ENCODE measurements at regions not wholly inside any gene's neighbourhood (a gene's known extent, or its start where the extent isn't known, plus 50 kb on each side); places are given as distances from the start of the nearest gene placed in this dataset.

DNA sequence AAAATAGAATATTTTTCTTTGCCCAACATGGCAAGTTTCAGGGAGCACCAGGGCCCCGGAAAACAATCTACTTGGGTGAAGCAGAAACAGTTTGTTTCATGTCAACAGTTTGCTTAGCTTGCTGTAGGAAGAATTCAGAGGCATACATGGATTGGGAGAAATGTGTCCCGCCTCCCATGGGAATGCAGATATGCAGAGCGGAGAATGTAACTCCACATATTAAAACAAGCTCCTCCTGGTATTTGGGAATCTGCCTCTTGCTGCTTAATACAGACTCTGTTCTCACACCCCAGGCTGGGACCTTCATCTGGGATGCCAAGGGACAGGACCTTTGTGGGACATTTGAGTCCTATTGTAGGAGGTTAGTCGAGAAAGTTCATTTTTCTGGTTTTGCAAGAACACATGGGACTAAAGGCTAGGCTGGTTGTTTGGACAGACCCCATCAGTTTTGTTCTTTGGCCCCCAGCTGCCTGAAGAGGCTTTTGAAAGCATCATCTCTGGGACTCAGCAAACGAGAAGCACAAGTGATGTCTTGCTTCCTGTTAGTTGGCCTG is 220.5 kb upstream of the ADRA1B start:
- Histone ChIP-seq H3K4me1 (ENCODE audit: insufficient read depth, low read length) (no peaks in the 10 kb centered on the region), H3K9me3 (ENCODE audit: insufficient read depth, low read depth, low read length) (no peaks in the 10 kb centered on the region), H3K27me3 (ENCODE audit: insufficient read depth, low read length) (no peaks in the 10 kb centered on the region), H3K9ac (ENCODE audit: low read depth, low read length) (no peak overlapping the region), H3K36me3 (ENCODE audit: insufficient read depth, low read depth, low read length) (no peaks in the 10 kb centered on the region), H3K4me3 (ENCODE audit: low read length) (no peak overlapping the region), H3K27ac (ENCODE audit: low read length) (no peak overlapping the region)

DNA sequence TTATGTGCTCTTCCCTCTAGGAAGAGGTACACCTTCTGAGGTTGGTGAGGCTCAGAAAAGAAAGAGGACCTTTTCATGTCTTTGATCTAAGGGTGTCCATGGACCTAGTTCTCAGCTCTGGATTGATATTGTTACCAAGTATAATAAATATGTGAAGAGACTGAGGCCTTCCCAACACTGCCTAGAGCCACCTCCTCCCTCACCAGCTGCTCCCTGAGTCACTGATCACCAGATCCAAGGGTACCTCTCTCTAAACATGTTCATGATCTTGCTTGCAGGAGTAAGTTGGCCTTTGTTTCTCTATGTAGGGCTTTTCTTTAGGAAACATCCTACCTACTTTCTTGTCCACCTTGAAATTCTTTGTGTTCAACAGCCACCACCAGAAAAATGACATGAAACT is 218.8 kb upstream of the ADRA1B start:
- Histone ChIP-seq H3K27me3 (ENCODE audit: insufficient read depth, low read length) (no peaks in the 10 kb centered on the region), H3K27ac (ENCODE audit: low read length) (no peak overlapping the region), H3K4me1 (ENCODE audit: insufficient read depth, low read length) (no peaks in the 10 kb centered on the region), H3K36me3 (ENCODE audit: insufficient read depth, low read depth, low read length) (no peaks in the 10 kb centered on the region), H3K9me3 (ENCODE audit: insufficient read depth, low read depth, low read length) (no peaks in the 10 kb centered on the region), H3K4me3 (ENCODE audit: low read length) (no peak overlapping the region), H3K9ac (ENCODE audit: low read depth, low read length) (no peak overlapping the region)

DNA sequence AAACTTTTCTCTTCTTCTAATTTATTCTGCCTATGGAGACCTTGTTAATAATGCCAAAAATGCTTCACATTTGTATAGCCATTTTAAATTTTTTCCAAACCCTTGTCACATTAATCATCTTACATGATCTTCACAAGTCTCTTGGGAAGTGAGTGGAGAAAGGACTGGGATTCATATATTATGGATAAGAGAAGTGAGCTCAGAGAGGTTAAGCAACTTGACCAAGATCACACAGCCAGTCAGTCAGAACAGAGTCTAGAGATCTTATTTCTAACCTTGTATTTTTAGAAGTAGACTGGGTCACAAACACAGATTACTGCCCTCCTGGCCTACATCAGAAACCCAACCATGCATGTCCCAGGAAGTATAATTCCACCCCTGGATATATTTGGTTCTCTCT is 218.0 kb upstream of the ADRA1B start:
- no peaks in the 10 kb centered on the region for H3K27me3 ChIP-seq (ENCODE audit: insufficient read depth, low read length)
- H3K36me3 ChIP-seq (ENCODE audit: insufficient read depth, low read depth, low read length) = no peaks in the 10 kb centered on the region
- no peak overlapping the region for H3K9ac ChIP-seq (ENCODE audit: low read depth, low read length)
- H3K9me3 ChIP-seq (ENCODE audit: insufficient read depth, low read depth, low read length) = no peaks in the 10 kb centered on the region
- no peak overlapping the region for H3K27ac ChIP-seq (ENCODE audit: low read length)
- H3K4me1 ChIP-seq (ENCODE audit: insufficient read depth, low read length) = no peaks in the 10 kb centered on the region
- H3K4me3 ChIP-seq (ENCODE audit: low read length) = no peak overlapping the region

DNA sequence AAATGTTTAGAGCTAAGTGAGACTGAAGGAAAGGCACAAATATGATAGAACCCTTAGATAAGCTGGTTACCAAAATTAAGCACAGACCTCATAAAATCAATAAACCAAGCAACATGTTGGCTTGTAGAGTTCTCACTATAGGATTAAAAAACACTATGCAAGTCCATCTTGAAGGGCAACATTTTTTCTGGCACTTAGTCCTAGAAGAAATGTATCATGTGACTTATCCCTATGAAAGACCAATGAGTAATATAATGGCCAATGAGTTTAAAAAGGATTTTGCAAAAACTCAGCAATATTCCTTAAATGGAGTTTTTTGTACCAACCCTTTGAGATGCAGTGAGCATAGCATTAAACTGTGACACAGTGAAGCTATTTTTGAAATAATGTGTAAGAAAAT is 216.3 kb upstream of the ADRA1B start:
- H3K4me3 ChIP-seq (ENCODE audit: low read length) = no peak overlapping the region
- H3K9me3 ChIP-seq (ENCODE audit: insufficient read depth, low read depth, low read length) = no peaks in the 10 kb centered on the region
- no peak overlapping the region for H3K27ac ChIP-seq (ENCODE audit: low read length)
- no peak overlapping the region for H3K9ac ChIP-seq (ENCODE audit: low read depth, low read length)
- no peaks in the 10 kb centered on the region for H3K4me1 ChIP-seq (ENCODE audit: insufficient read depth, low read length)
- no peaks in the 10 kb centered on the region for H3K36me3 ChIP-seq (ENCODE audit: insufficient read depth, low read depth, low read length)
- no peaks in the 10 kb centered on the region for H3K27me3 ChIP-seq (ENCODE audit: insufficient read depth, low read length)

DNA sequence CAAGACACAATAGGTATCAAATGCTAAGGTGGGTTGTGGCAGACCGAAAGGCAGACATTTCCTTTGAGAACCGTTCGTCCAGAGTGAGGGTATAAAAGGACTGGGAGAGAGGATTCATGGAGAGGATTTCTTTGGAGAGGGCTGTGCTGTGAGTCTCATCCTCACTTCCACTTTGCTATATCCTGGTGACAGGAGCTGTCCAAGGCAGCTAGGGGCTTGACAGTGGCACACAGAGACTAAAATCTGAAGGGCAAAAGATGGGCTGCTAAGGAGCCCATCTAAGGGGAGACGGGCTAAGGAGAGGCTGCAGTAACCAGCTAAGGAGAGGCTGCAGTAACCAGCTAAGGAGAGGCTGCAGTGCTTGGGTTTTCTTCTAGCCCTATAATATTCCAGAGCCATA is 214.0 kb upstream of the ADRA1B start:
- H3K36me3 ChIP-seq (ENCODE audit: insufficient read depth, low read depth, low read length) = no peaks in the 10 kb centered on the region
- no peak overlapping the region for H3K27ac ChIP-seq (ENCODE audit: low read length)
- H3K4me1 ChIP-seq (ENCODE audit: insufficient read depth, low read length) = no peaks in the 10 kb centered on the region
- H3K9me3 ChIP-seq (ENCODE audit: insufficient read depth, low read depth, low read length) = peaks cover 3% of the 10 kb centered on the region; the same call in 1 of the 2 replicates
- H3K9ac ChIP-seq (ENCODE audit: low read depth, low read length) = no peak overlapping the region
- no peak overlapping the region for H3K4me3 ChIP-seq (ENCODE audit: low read length)
- no peaks in the 10 kb centered on the region for H3K27me3 ChIP-seq (ENCODE audit: insufficient read depth, low read length)

DNA sequence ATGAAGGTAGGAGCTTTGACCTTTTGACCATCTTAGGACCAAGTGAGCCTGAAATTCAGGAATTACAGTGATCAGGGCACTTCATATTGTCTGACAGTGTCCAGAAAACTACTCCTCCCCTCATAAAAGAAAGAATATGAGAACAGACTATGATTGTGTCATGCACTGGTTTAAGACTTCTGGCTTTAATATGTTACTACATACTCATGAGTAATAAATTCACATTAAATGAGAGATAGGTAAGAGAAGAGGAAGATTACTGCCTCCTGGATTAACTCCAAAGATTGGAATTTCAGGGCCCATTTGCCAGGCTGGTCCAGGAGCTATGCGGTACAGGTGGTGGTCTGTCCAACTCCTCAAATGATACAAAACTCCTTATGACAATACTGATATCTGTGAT is 213.5 kb upstream of the ADRA1B start:
- Histone ChIP-seq H3K27me3 (ENCODE audit: insufficient read depth, low read length) (no peaks in the 10 kb centered on the region), H3K36me3 (ENCODE audit: insufficient read depth, low read depth, low read length) (no peaks in the 10 kb centered on the region), H3K9me3 (ENCODE audit: insufficient read depth, low read depth, low read length) (peaks cover 8% of the 10 kb centered on the region), H3K9ac (ENCODE audit: low read depth, low read length) (no peak overlapping the region), H3K4me3 (ENCODE audit: low read length) (no peak overlapping the region), H3K27ac (ENCODE audit: low read length) (no peak overlapping the region), H3K4me1 (ENCODE audit: insufficient read depth, low read length) (no peaks in the 10 kb centered on the region)

DNA sequence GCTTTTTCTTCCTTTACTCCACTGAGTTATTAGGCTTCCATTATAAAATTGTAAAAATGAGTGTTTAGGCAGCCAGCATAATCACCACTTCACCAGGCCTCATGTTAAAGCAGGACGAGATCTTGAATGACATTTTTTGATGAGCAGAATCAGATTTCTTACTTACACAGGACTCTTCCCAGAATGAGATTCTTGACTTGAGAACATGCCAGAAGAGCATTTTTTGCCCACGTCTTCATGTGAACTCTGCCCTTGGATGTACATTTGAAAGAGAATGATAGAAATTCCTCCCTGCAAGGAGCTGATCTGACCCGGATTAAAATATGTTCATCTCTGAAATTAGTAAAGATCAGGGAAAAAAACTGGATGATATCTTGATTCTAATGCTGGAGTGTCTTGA is 212.1 kb upstream of the ADRA1B start:
- Histone ChIP-seq H3K4me3 (ENCODE audit: low read length) (no peak overlapping the region), H3K27me3 (ENCODE audit: insufficient read depth, low read length) (no peaks in the 10 kb centered on the region), H3K9ac (ENCODE audit: low read depth, low read length) (no peak overlapping the region), H3K27ac (ENCODE audit: low read length) (no peak overlapping the region), H3K36me3 (ENCODE audit: insufficient read depth, low read depth, low read length) (no peaks in the 10 kb centered on the region), H3K4me1 (ENCODE audit: insufficient read depth, low read length) (no peaks in the 10 kb centered on the region), H3K9me3 (ENCODE audit: insufficient read depth, low read depth, low read length) (peaks cover 17% of the 10 kb centered on the region)

DNA sequence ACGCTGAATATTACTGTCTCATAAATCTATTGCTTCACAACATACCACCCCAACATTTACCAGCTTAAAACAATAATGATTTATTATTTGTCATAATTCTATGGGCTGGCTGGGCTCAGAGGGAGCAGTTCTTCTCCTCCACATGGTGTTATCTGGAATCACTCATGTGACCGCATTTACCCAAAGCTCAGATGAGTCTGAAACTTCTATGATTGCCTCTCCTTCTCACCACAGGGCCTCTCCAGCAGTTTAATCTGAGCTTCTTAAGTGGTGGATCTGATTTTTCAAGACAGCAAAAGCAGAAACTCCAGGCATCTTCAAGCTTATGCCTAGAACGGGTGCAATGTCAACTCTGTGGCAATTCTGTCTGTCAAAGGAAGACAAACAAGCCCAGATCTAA is 210.3 kb upstream of the ADRA1B start:
- no peaks in the 10 kb centered on the region for H3K4me1 ChIP-seq (ENCODE audit: insufficient read depth, low read length)
- no peaks in the 10 kb centered on the region for H3K27me3 ChIP-seq (ENCODE audit: insufficient read depth, low read length)
- H3K9ac ChIP-seq (ENCODE audit: low read depth, low read length) = no peak overlapping the region
- no peak overlapping the region for H3K4me3 ChIP-seq (ENCODE audit: low read length)
- no peak overlapping the region for H3K27ac ChIP-seq (ENCODE audit: low read length)
- H3K36me3 ChIP-seq (ENCODE audit: insufficient read depth, low read depth, low read length) = no peaks in the 10 kb centered on the region
- H3K9me3 ChIP-seq (ENCODE audit: insufficient read depth, low read depth, low read length) = peaks cover 18% of the 10 kb centered on the region

DNA sequence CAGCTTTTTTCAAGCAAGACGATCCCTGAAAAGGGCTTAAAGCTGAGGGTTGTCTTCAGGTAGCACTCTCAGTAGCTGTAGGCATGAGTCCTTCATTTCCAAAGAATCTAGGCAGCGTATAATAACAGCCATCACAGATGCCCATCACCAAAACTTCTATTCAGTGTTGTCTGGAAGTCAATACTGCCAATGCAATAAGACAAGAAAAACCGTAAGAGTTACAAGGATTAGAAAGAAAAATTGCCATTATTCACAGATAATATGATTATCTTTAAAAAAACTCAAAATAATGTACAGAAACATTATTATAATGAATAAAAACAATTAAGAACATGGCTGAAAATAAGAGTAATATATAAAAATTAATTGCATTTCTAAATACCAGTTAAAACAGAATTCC is 208.2 kb upstream of the ADRA1B start:
- no peaks in the 10 kb centered on the region for H3K27me3 ChIP-seq (ENCODE audit: insufficient read depth, low read length)
- no peaks in the 10 kb centered on the region for H3K36me3 ChIP-seq (ENCODE audit: insufficient read depth, low read depth, low read length)
- H3K27ac ChIP-seq (ENCODE audit: low read length) = no peak overlapping the region
- peaks cover 18% of the 10 kb centered on the region for H3K9me3 ChIP-seq (ENCODE audit: insufficient read depth, low read depth, low read length)
- no peaks in the 10 kb centered on the region for H3K4me1 ChIP-seq (ENCODE audit: insufficient read depth, low read length)
- H3K4me3 ChIP-seq (ENCODE audit: low read length) = no peak overlapping the region
- no peak overlapping the region for H3K9ac ChIP-seq (ENCODE audit: low read depth, low read length)

DNA sequence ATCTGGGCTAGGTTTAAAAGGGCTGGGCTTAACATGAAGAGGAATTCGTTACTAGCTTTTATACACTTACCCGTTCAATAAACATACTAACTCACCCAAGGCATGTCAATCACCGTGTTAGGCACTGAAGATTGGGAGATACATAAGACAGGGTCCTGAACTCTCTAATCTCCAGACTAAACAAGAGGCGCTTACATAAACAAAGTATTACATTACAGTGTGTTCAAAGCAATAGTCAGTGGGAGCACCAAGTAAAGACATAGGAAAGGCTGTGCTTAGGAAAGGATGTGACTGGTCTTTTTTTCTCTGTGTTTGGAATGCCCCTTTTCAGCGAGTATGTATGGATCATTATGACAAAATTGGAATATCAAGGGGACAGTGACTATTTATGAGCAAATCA is 203.6 kb upstream of the ADRA1B start:
- no peaks in the 10 kb centered on the region for H3K36me3 ChIP-seq (ENCODE audit: insufficient read depth, low read depth, low read length)
- H3K27me3 ChIP-seq (ENCODE audit: insufficient read depth, low read length) = no peaks in the 10 kb centered on the region
- no peak overlapping the region for H3K4me3 ChIP-seq (ENCODE audit: low read length)
- H3K9me3 ChIP-seq (ENCODE audit: insufficient read depth, low read depth, low read length) = peaks cover 12% of the 10 kb centered on the region
- no peak overlapping the region for H3K27ac ChIP-seq (ENCODE audit: low read length)
- H3K9ac ChIP-seq (ENCODE audit: low read depth, low read length) = no peak overlapping the region
- no peaks in the 10 kb centered on the region for H3K4me1 ChIP-seq (ENCODE audit: insufficient read depth, low read length)

DNA sequence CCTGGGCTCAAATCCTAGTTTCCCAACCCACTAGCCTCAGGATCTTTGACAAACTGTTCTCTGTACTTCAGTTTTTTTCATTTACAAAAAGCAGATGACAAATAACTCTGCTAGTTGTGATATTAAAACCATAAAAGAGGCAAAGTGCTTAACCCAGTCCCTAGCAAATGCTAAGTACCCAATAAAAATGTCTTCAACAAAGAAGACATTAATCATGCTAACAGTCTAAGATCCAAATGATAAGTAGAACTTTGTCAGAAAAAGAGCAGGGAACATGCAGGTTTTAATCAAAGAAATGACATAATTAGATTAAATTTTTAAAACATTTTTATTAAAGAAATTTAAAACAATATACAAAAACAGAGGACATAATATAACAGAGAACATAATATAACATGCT is 203.0 kb upstream of the ADRA1B start:
- no peak overlapping the region for H3K4me3 ChIP-seq (ENCODE audit: low read length)
- H3K9me3 ChIP-seq (ENCODE audit: insufficient read depth, low read depth, low read length) = peaks cover 6% of the 10 kb centered on the region; the same call in 1 of the 2 replicates
- no peaks in the 10 kb centered on the region for H3K36me3 ChIP-seq (ENCODE audit: insufficient read depth, low read depth, low read length)
- H3K4me1 ChIP-seq (ENCODE audit: insufficient read depth, low read length) = no peaks in the 10 kb centered on the region
- no peaks in the 10 kb centered on the region for H3K27me3 ChIP-seq (ENCODE audit: insufficient read depth, low read length)
- no peak overlapping the region for H3K27ac ChIP-seq (ENCODE audit: low read length)
- no peak overlapping the region for H3K9ac ChIP-seq (ENCODE audit: low read depth, low read length)

DNA sequence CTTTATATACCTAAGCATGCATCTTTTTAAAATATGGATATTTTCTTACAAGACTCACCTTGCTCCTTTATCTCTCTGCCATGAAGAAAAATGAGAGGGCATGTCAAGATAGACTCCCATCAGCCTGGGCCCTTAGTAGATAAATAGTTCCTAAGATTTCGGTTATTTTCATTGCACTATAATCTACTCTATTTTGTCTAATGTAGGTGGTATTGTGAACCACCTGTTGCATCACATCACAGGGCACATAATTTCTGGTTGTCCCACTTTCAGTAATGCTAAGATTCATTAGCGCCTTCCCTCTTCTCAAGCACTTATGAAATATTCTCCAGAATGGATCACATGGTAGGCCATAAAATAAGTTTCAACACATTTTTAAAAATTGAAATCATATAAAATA is 202.5 kb upstream of the ADRA1B start:
- H3K27ac ChIP-seq (ENCODE audit: low read length) = no peak overlapping the region
- H3K27me3 ChIP-seq (ENCODE audit: insufficient read depth, low read length) = no peaks in the 10 kb centered on the region
- no peaks in the 10 kb centered on the region for H3K4me1 ChIP-seq (ENCODE audit: insufficient read depth, low read length)
- H3K9me3 ChIP-seq (ENCODE audit: insufficient read depth, low read depth, low read length) = peaks cover 4% of the 10 kb centered on the region; the same call in 1 of the 2 replicates
- H3K9ac ChIP-seq (ENCODE audit: low read depth, low read length) = no peak overlapping the region
- H3K36me3 ChIP-seq (ENCODE audit: insufficient read depth, low read depth, low read length) = no peaks in the 10 kb centered on the region
- H3K4me3 ChIP-seq (ENCODE audit: low read length) = no peak overlapping the region

DNA sequence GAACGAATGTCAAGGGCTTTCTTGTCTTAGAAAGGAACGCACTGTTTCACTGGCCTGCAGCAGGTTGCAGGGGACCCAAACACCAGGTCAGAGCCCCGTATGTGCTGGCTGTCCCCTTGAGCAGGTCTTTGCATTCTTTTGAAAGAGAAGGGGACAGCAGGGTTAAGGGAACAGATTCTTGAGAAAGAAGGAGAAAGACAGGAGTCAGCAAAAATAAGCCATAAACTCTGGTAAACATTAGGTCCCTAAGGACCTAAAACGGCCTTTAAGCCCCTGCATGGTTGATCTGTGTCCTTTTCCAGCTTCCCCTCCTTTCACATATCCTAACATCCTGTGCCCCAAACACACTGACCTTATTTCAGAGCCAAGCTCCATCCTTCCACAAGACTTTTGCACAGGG is 190.8 kb upstream of the ADRA1B start:
- Histone ChIP-seq H3K4me1 (ENCODE audit: insufficient read depth, low read length) (no peaks in the 10 kb centered on the region), H3K36me3 (ENCODE audit: insufficient read depth, low read depth, low read length) (no peaks in the 10 kb centered on the region), H3K4me3 (ENCODE audit: low read length) (no peak overlapping the region), H3K9ac (ENCODE audit: low read depth, low read length) (no peak overlapping the region), H3K27me3 (ENCODE audit: insufficient read depth, low read length) (no peaks in the 10 kb centered on the region), H3K27ac (ENCODE audit: low read length) (no peak overlapping the region), H3K9me3 (ENCODE audit: insufficient read depth, low read depth, low read length) (no peaks in the 10 kb centered on the region)
